ENCODE measurements at regions not wholly inside any gene's neighbourhood (a gene's known extent, or its start where the extent isn't known, plus 50 kb on each side); places are given as distances from the start of the nearest gene placed in this dataset.

- TF ChIP-seq EZH2phosphoT487 (IDR thresholded peaks at IDR 0.05; ENCODE audit: low read depth, severe bottlenecking, unreplicated experiment) = no peak
- no peak for TF ChIP-seq CTCF (IDR thresholded peaks at IDR 0.05; ENCODE audit: poor library complexity)
- no peak for TF ChIP-seq EZH2 (IDR thresholded peaks at IDR 0.05; ENCODE audit: borderline replicate concordance)
Observed at GRCh38 chr7:125089171-125089570, 159.5 kb upstream of the POT1 start.

Measured in hepatocyte (in vitro differentiated cells).